ENCODE measurements at regions not wholly inside any gene's neighbourhood (a gene's known extent, or its start where the extent isn't known, plus 50 kb on each side); places are given as distances from the start of the nearest gene placed in this dataset.
"Not testable (repeated sequence)": the region's sequence is repeated elsewhere in the genome, so short reads cannot be mapped to it uniquely, and the experiment has no call there.

DNA sequence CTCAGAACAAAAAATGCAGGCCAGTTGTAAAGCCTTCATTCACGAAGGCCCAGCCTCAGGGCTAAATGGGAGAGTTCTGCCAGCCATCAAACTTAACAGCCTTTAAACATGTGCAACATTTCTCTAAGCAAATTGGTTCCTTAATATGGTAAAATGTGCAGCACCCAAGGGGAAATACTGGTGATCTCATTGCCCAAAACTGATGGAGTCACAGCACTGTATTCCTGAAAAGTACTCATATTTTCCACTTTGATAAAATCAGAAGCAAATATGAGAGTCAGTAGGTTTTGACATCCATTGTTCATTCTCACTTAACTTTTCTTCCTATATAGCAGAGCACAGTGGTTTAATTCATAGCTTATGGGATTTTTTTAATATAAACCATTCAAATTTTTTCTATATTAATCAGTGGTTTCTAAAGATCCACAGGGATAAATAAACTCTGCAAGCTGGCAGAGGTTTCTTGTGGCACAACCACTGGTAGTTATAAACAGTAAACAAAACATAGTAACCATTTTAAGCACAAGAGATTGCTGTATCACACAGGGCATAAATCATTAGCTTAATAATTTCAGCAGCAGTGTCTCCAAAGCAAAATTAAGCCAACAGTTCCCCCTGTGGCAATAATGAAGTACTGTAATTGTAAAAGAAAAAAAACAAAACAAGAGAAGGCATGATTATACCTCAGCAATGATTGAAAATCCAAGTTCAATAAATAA, 106.9 kb upstream of the LYPLAL1 start:
- H3K27me3 ChIP-seq (ENCODE audit: control insufficient read depth, insufficient read depth, low read length) = no peaks in the 10 kb centered on the region
- no peaks in the 10 kb centered on the region for H3K36me3 Mint-ChIP-seq
- no peaks in the 10 kb centered on the region for H3K27me3 Mint-ChIP-seq

DNA sequence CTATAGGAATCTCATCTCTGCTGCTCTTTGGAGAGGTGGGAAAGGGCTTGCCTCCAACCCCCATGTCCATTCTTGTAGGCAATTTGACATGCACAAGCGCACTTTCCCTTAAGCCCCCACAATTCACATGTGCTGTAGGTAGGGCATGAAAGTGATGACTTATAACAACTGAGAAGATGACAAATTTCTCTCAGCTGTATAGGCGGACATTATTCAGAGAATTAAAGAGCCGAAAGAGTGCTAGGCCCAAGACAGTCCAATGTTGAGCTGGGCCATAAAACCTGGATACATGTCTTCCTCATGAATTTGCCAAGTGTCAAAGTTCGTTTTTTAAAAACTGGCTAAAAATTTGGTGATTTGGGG, 106.3 kb upstream of the LYPLAL1 start:
- Mint-ChIP-seq H3K27me3 (no peaks in the 10 kb centered on the region), H3K27ac (no peak overlapping the region), H3K9me3 (peaks cover 0 to 12% (median 2%) of the 10 kb centered on the region in 7 donors), H3K4me3 (no peak overlapping the region), H3K4me1 (no peaks in the 10 kb centered on the region), H3K36me3 (no peaks in the 10 kb centered on the region)
- H3K27ac ChIP-seq (ENCODE audit: insufficient read depth, low read length, poor library complexity, severe bottlenecking) = no peak overlapping the region
- no peaks in the 10 kb centered on the region for H3K27me3 ChIP-seq (ENCODE audit: control insufficient read depth, insufficient read depth, low read length)
- no peaks in the 10 kb centered on the region for H3K9me3 ChIP-seq (ENCODE audit: control insufficient read depth in 2 of 2, low read length in 2 of 2)
- DNase-seq = no peak
- H3K36me3 ChIP-seq (ENCODE audit: control insufficient read depth, insufficient read depth, low read length) = no peaks in the 10 kb centered on the region
- H3K4me3 ChIP-seq (ENCODE audit: low read depth, low read length) = no peak overlapping the region
- no peak for ATAC-seq (ENCODE audit: low read depth in 2 of 2)
- H3K4me1 ChIP-seq (ENCODE audit: control insufficient read depth, insufficient read depth, low read length, poor library complexity, severe bottlenecking) = no peaks in the 10 kb centered on the region

More for the DNA sequence above, 106.9 kb upstream of the LYPLAL1 start:
- peaks cover 0 to 8% (median 2%) of the 10 kb centered on the region in 7 donors for H3K9me3 Mint-ChIP-seq
- no peak for ATAC-seq (ENCODE audit: low read depth in 2 of 2)
- DNase-seq = no peak
- no peak overlapping the region for H3K4me3 Mint-ChIP-seq
- H3K4me1 Mint-ChIP-seq = no peaks in the 10 kb centered on the region
- Histone ChIP-seq H3K4me3 (ENCODE audit: low read depth, low read length) (no peak overlapping the region), H3K27ac (ENCODE audit: insufficient read depth, low read length, poor library complexity, severe bottlenecking) (no peak overlapping the region), H3K4me1 (ENCODE audit: control insufficient read depth, insufficient read depth, low read length, poor library complexity, severe bottlenecking) (no peaks in the 10 kb centered on the region), H3K36me3 (ENCODE audit: control insufficient read depth, insufficient read depth, low read length) (no peaks in the 10 kb centered on the region), H3K9me3 (ENCODE audit: control insufficient read depth in 2 of 2, low read length in 2 of 2) (no peaks in the 10 kb centered on the region)
- H3K27ac Mint-ChIP-seq = no peak overlapping the region

DNA sequence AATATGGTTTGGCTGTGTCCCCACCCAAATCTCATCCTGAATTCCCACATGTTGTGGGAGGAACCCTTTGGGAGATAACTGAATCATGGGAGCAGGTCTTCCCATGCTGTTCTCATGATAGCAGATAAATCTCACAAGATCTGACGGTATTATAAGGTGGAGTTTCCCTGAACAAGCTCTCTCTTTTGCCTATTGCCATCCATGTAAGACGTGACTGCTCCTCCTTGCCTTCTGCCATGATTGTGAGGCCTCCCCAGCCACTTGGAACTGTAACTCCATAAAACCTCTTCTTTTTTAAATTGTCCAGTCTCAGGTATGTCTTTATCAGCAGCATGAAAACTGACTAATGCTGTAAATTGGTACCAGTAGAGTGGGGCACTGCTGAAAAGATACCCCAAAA, 103.3 kb upstream of the LYPLAL1 start:
- ATAC-seq (ENCODE audit: low read depth in 2 of 2) = not testable (repeated sequence)

DNA sequence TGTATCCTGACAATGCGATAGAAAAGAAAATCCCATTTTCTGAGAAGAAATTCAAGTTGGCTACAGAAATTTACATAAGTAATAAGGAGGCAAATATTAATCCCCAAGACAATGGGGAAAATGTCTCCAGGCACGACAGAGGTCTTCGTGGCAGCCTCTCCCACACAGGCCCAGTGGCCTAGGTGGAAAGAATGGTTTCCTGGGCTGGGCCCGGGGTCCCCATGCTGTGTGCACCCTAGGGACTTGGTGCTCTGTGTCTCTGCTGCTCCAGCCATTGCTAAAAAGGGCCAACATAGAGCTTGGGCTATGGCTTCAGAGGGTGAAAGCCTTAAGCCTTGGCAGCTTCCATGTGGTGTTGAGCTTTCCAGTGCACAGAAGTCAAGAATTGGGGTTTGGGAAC, 102.5 kb upstream of the LYPLAL1 start:
- DNase-seq = no peak
- H3K27ac ChIP-seq (ENCODE audit: insufficient read depth, low read length, poor library complexity, severe bottlenecking) = no peak overlapping the region
- no peaks in the 10 kb centered on the region for H3K27me3 Mint-ChIP-seq
- no peaks in the 10 kb centered on the region for H3K9me3 ChIP-seq (ENCODE audit: control insufficient read depth in 2 of 2, low read length in 2 of 2)
- H3K27ac Mint-ChIP-seq = no peak overlapping the region
- no peaks in the 10 kb centered on the region for H3K27me3 ChIP-seq (ENCODE audit: control insufficient read depth, insufficient read depth, low read length)
- H3K4me1 ChIP-seq (ENCODE audit: control insufficient read depth, insufficient read depth, low read length, poor library complexity, severe bottlenecking) = no peaks in the 10 kb centered on the region
- no peak overlapping the region for H3K4me3 Mint-ChIP-seq
- H3K9me3 Mint-ChIP-seq = peaks cover 0 to 21% (median 7%) of the 10 kb centered on the region in 7 donors
- H3K4me1 Mint-ChIP-seq = no peaks in the 10 kb centered on the region
- H3K36me3 ChIP-seq (ENCODE audit: control insufficient read depth, insufficient read depth, low read length) = no peaks in the 10 kb centered on the region
- no peak overlapping the region for H3K4me3 ChIP-seq (ENCODE audit: low read depth, low read length)
- H3K36me3 Mint-ChIP-seq = no peaks in the 10 kb centered on the region
- ATAC-seq (ENCODE audit: low read depth in 2 of 2) = no peak

More for the DNA sequence above, 103.3 kb upstream of the LYPLAL1 start:
- H3K27ac Mint-ChIP-seq; H3K27me3 ChIP-seq (ENCODE audit: control insufficient read depth, insufficient read depth, low read length); H3K9me3 ChIP-seq (ENCODE audit: control insufficient read depth in 2 of 2, low read length in 2 of 2); DNase-seq; H3K27me3 Mint-ChIP-seq; H3K4me3 ChIP-seq (ENCODE audit: low read depth, low read length); H3K4me1 Mint-ChIP-seq; H3K36me3 Mint-ChIP-seq; H3K27ac ChIP-seq (ENCODE audit: insufficient read depth, low read length, poor library complexity, severe bottlenecking); H3K4me3 Mint-ChIP-seq; H3K36me3 ChIP-seq (ENCODE audit: control insufficient read depth, insufficient read depth, low read length); H3K4me1 ChIP-seq (ENCODE audit: control insufficient read depth, insufficient read depth, low read length, poor library complexity, severe bottlenecking): not testable (repeated sequence)
- H3K9me3 Mint-ChIP-seq = peaks cover 0 to 21% (median 7%) of the 10 kb centered on the region in 7 donors

DNA sequence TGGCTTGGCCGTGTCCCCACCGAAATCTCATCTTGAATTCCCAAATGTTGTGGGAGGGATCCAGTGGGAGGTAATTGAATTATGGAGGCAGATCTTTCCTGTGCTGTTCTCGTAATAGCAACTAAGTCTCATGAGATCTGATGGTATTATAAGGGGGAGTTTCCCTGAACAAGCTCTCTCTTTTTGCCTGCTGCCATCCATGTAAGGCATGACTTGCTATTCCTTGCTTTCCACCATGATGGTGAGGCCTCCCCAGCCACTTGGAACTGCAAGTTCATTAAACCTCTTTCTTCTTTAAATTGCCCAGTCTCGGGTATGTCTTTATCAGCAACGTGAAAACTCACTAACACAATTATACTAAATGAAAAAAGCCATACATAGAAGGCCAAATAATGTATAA, 101.3 kb upstream of the LYPLAL1 start:
- Mint-ChIP-seq H3K27me3 (no peaks in the 10 kb centered on the region), H3K9me3 (peaks cover 0 to 21% (median 7%) of the 10 kb centered on the region in 7 donors), H3K4me3 (no peak overlapping the region), H3K27ac (no peak overlapping the region), H3K4me1 (no peaks in the 10 kb centered on the region), H3K36me3 (no peaks in the 10 kb centered on the region)
- ATAC-seq (ENCODE audit: low read depth in 2 of 2) (no peak), DNase-seq (no peak)
- no peak overlapping the region for H3K4me3 ChIP-seq (ENCODE audit: low read depth, low read length)
- no peaks in the 10 kb centered on the region for H3K36me3 ChIP-seq (ENCODE audit: control insufficient read depth, insufficient read depth, low read length)
- no peak overlapping the region for H3K27ac ChIP-seq (ENCODE audit: insufficient read depth, low read length, poor library complexity, severe bottlenecking)
- no peaks in the 10 kb centered on the region for H3K9me3 ChIP-seq (ENCODE audit: control insufficient read depth in 2 of 2, low read length in 2 of 2)
- H3K27me3 ChIP-seq (ENCODE audit: control insufficient read depth, insufficient read depth, low read length) = no peaks in the 10 kb centered on the region
- H3K4me1 ChIP-seq (ENCODE audit: control insufficient read depth, insufficient read depth, low read length, poor library complexity, severe bottlenecking) = no peaks in the 10 kb centered on the region

DNA sequence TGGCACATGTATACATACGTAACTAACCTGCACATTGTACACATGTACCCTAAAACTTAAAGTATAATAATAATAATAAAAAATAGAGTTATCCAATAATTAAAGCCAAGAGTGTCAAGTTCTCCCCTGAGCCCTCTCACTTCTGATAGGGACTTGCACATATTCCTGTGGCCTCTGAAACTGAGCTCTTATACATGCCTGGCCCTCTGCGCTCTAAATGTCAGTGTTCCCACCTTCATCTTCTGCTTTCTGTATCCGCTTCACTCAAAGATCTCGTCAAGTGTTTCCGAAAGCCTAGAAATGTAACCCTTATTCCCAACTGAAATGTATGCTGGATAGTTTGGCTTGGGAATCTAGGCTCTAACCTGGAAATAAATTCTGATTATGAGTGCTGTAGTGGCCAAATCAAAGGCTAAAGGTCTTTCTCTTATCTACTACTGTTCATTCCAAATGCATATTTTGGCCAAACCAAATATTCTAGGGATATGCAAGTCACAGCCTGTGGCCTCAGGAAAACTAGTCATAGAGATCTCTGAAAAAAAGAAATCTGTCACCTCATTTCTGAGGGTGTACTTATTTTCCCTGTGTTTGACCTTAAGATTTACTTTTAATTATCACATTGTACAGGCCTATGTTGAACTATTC, 99.5 kb upstream of the LYPLAL1 start:
- DNase-seq (no peak), ATAC-seq (ENCODE audit: low read depth in 2 of 2) (no peak)
- Mint-ChIP-seq H3K27ac (no peak overlapping the region), H3K27me3 (no peaks in the 10 kb centered on the region), H3K9me3 (peaks cover 0 to 21% (median 7%) of the 10 kb centered on the region in 7 donors), H3K4me1 (no peaks in the 10 kb centered on the region), H3K36me3 (no peaks in the 10 kb centered on the region), H3K4me3 (no peak overlapping the region)
- no peak overlapping the region for H3K4me3 ChIP-seq (ENCODE audit: low read depth, low read length)
- no peaks in the 10 kb centered on the region for H3K9me3 ChIP-seq (ENCODE audit: control insufficient read depth in 2 of 2, low read length in 2 of 2)
- H3K36me3 ChIP-seq (ENCODE audit: control insufficient read depth, insufficient read depth, low read length) = no peaks in the 10 kb centered on the region
- H3K4me1 ChIP-seq (ENCODE audit: control insufficient read depth, insufficient read depth, low read length, poor library complexity, severe bottlenecking) = no peaks in the 10 kb centered on the region
- H3K27ac ChIP-seq (ENCODE audit: insufficient read depth, low read length, poor library complexity, severe bottlenecking) = no peak overlapping the region
- no peaks in the 10 kb centered on the region for H3K27me3 ChIP-seq (ENCODE audit: control insufficient read depth, insufficient read depth, low read length)

DNA sequence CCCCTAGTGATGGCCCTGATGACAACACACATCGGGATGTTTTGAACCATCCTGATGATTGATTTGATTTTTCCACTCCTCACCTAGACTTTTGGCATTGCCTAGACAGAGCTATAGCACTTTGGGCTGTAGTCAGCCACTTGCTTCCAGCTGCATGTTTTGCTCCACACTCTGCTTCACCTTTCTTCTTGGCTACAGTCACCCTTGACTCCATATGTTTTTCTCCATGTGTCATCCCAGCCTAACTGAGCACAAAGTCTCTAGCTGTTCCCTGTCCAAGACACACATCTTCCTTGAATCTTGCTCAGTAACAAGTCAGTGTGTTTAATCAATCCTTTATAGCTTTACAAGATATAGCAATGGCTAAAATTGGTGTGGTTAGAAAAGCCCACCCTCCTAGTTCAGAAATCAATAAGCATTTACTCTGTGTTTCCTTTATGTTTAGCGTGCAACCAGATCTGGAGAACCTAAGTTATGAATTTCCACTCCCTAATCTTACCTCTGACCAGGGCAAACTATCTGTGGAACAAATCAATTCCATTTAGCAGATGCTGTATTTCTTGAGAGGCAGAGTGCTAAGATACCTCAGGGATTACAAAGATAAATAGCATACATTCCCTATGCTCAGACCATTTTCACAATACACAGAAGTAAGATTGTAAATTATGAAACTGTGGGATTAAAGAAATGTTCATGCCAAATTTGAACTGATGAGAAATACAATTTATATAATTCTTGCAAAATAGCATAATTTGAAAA, 98.4 kb upstream of the LYPLAL1 start:
- Histone ChIP-seq H3K4me1 (ENCODE audit: control insufficient read depth, insufficient read depth, low read length, poor library complexity, severe bottlenecking) (no peaks in the 10 kb centered on the region), H3K4me3 (ENCODE audit: low read depth, low read length) (no peak overlapping the region), H3K9me3 (ENCODE audit: control insufficient read depth in 2 of 2, low read length in 2 of 2) (no peaks in the 10 kb centered on the region), H3K27me3 (ENCODE audit: control insufficient read depth, insufficient read depth, low read length) (no peaks in the 10 kb centered on the region), H3K36me3 (ENCODE audit: control insufficient read depth, insufficient read depth, low read length) (no peaks in the 10 kb centered on the region), H3K27ac (ENCODE audit: insufficient read depth, low read length, poor library complexity, severe bottlenecking) (no peak overlapping the region)
- Mint-ChIP-seq H3K4me1 (no peaks in the 10 kb centered on the region), H3K4me3 (no peak overlapping the region), H3K36me3 (no peaks in the 10 kb centered on the region), H3K9me3 (peaks cover 0 to 20% (median 6%) of the 10 kb centered on the region in 7 donors), H3K27me3 (no peaks in the 10 kb centered on the region), H3K27ac (no peak overlapping the region)
- DNase-seq = no peak
- no peak for ATAC-seq (ENCODE audit: low read depth in 2 of 2)
